ENCODE measurements at regions not wholly inside any gene's neighbourhood (a gene's known extent, or its start where the extent isn't known, plus 50 kb on each side); places are given as distances from the start of the nearest gene placed in this dataset.

GRCh38 chr2:72041638-72042111, 106.0 kb downstream of the CYP26B1 start:
- Histone ChIP-seq H3K27me3 (no peaks in the 10 kb centered on the region), H3K27ac (no peak overlapping the region), H3K9me3 (peaks cover 0 to 8% (median 3%) of the 10 kb centered on the region in 4 donors), H3K4me3 (no peak overlapping the region), H3K4me1 (no peaks in the 10 kb centered on the region), H3K36me3 (no peaks in the 10 kb centered on the region)
- WGBS, 2 donors: 53 to 54% methylated on average over 5 of the region's 5 CpGs
- ATAC-seq (ENCODE audit: low FRiP score in 2 of 2): peak in 1 of 2 donors; percentile 28
- TF ChIP-seq EP300 (IDR thresholded peaks at IDR 0.05) (no peak), POLR2A (IDR thresholded peaks at IDR 0.05) (no peak), POLR2AphosphoS5 (IDR thresholded peaks at IDR 0.05) (no peak)
- TF ChIP-seq, protein P1, sequence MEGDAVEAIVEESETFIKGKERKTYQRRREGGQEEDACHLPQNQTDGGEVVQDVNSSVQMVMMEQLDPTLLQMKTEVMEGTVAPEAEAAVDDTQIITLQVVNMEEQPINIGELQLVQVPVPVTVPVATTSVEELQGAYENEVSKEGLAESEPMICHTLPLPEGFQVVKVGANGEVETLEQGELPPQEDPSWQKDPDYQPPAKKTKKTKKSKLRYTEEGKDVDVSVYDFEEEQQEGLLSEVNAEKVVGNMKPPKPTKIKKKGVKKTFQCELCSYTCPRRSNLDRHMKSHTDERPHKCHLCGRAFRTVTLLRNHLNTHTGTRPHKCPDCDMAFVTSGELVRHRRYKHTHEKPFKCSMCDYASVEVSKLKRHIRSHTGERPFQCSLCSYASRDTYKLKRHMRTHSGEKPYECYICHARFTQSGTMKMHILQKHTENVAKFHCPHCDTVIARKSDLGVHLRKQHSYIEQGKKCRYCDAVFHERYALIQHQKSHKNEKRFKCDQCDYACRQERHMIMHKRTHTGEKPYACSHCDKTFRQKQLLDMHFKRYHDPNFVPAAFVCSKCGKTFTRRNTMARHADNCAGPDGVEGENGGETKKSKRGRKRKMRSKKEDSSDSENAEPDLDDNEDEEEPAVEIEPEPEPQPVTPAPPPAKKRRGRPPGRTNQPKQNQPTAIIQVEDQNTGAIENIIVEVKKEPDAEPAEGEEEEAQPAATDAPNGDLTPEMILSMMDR (IDR thresholded peaks at IDR 0.05): no peak
- DNase-seq: no peak

DNA sequence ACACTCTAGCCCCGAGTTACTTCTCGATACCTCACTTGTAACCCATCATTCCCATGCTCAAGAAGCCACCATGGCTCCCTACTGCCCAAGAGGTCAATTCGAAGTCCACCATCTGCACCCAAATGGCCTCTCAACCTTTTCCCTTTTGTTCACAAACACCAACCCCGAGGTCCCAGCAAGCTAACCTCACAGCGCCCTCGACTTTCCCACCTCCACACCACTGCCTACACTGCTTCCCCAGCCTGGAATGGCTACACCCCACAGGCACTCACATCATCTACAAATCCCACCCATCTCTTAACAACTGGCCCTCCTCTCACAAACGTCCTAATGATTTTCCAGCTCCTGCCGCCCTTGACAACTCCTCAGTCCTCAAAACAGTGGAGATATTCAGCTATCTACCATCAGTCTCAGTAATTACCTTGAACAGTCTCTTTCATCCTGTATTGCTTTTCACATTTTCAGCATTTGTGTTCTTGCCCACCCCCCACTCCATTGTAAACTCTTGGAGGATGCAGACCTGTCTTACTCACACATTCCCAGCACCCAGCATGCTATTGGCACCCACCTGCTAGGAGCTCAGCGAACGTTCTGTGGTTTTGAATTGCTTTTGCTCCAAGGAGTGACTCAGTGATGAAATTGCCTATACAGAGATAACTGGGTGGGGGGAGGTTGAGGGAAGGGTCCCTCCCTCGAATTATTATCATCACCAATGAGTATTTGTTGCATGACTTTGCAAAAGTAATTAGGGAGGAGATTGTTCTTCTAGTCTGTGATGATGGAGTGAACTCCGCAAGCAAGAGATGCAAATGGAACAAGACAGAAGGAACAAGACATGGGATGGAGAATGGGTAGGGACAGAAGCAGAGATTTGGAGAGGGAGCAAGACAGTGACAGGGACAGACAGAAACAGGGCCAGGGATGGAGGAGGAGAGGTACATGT, 106.8 kb downstream of the CYP26B1 start:
- H3K27me3 ChIP-seq: no peaks in the 10 kb centered on the region
- 76 to 77% methylated on average over 12 of the region's 12 CpGs for WGBS, 2 donors
- ATAC-seq (ENCODE audit: low FRiP score in 2 of 2): no peak
- H3K27ac ChIP-seq: no peak overlapping the region
- no peaks in the 10 kb centered on the region for H3K4me1 ChIP-seq
- H3K4me3 ChIP-seq: no peak overlapping the region
- TF ChIP-seq POLR2A (IDR thresholded peaks at IDR 0.05) (no peak), POLR2AphosphoS5 (IDR thresholded peaks at IDR 0.05) (no peak), EP300 (IDR thresholded peaks at IDR 0.05) (no peak)
- TF ChIP-seq, protein P1 (IDR thresholded peaks at IDR 0.05): no peak
- H3K9me3 ChIP-seq: peaks cover 0 to 8% (median 3%) of the 10 kb centered on the region in 4 donors
- H3K36me3 ChIP-seq: no peaks in the 10 kb centered on the region
- DNase-seq: no peak

DNA sequence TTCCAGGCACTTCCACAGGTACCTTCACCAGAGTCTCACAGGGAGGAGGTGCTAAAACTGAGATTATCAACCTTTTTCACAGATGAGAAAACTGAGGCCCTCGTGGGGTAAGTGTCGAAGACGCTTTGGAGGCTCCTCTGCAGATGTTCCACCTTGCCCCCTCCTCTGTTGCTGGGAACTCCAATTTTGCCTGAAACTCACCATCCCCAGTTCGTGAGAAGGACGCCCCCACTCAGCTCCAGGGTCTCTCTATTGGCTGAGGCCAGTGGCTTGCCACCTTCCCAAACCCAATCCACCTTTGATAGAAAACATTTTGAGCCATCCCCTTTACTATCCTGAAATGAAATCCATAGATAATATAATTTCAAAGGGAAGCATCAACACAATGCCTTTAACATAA, 109.1 kb downstream of the CYP26B1 start:
- Histone ChIP-seq H3K4me1 (no peaks in the 10 kb centered on the region), H3K27me3 (no peaks in the 10 kb centered on the region), H3K36me3 (no peaks in the 10 kb centered on the region), H3K9me3 (no peaks in the 10 kb centered on the region), H3K4me3 (no peak overlapping the region), H3K27ac (no peak overlapping the region)
- DNase-seq: no peak
- WGBS, 2 donors: 83 to 87% methylated on average over 5 of the region's 5 CpGs
- no peak for ATAC-seq (ENCODE audit: low FRiP score in 2 of 2)
- TF ChIP-seq POLR2A (IDR thresholded peaks at IDR 0.05) (no peak), EP300 (IDR thresholded peaks at IDR 0.05) (no peak), POLR2AphosphoS5 (IDR thresholded peaks at IDR 0.05) (no peak)
- TF ChIP-seq, protein P1 (IDR thresholded peaks at IDR 0.05): no peak

DNA sequence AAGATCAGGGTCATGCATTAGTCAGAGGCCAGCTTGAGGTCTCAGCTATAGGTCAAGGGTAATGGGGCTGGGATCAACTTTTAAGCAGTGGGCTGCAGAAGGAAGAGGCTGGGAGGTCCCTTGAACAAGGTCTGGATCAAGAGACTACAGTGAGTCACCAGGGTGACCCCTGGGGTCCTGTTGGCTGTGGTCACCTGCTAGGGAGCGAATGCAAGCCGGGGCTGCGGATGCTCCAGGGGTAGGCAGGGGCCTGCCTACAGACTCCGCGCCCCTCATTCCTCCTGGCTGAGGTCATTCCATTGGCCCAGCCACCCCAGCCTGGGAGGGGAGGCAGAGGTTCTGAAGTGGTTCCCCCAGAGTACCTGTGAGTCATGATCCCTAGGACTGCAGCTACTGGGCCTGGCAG, 110.4 kb downstream of the CYP26B1 start:
- H3K27me3 ChIP-seq: no peaks in the 10 kb centered on the region
- ATAC-seq (ENCODE audit: low FRiP score in 2 of 2) (no peak), DNase-seq (no peak)
- no peaks in the 10 kb centered on the region for H3K4me1 ChIP-seq
- TF ChIP-seq POLR2AphosphoS5 (IDR thresholded peaks at IDR 0.05) (no peak), POLR2A (IDR thresholded peaks at IDR 0.05) (no peak), EP300 (IDR thresholded peaks at IDR 0.05) (no peak)
- TF ChIP-seq, protein P1 (IDR thresholded peaks at IDR 0.05): no peak
- no peak overlapping the region for H3K4me3 ChIP-seq
- no peaks in the 10 kb centered on the region for H3K9me3 ChIP-seq
- WGBS, 2 donors: 83% methylated on average over 5 of the region's 5 CpGs; no CpG with 5 or more reads in 1 of the 2 donors
- no peaks in the 10 kb centered on the region for H3K36me3 ChIP-seq
- no peak overlapping the region for H3K27ac ChIP-seq
